ENCODE measurements at regions not wholly inside any gene's neighbourhood (a gene's known extent, or its start where the extent isn't known, plus 50 kb on each side); places are given as distances from the start of the nearest gene placed in this dataset.

GRCh38 chr14:97230051-97230450 is 432.9 kb downstream of the VRK1 start:
- TF ChIP-seq, protein P1, sequence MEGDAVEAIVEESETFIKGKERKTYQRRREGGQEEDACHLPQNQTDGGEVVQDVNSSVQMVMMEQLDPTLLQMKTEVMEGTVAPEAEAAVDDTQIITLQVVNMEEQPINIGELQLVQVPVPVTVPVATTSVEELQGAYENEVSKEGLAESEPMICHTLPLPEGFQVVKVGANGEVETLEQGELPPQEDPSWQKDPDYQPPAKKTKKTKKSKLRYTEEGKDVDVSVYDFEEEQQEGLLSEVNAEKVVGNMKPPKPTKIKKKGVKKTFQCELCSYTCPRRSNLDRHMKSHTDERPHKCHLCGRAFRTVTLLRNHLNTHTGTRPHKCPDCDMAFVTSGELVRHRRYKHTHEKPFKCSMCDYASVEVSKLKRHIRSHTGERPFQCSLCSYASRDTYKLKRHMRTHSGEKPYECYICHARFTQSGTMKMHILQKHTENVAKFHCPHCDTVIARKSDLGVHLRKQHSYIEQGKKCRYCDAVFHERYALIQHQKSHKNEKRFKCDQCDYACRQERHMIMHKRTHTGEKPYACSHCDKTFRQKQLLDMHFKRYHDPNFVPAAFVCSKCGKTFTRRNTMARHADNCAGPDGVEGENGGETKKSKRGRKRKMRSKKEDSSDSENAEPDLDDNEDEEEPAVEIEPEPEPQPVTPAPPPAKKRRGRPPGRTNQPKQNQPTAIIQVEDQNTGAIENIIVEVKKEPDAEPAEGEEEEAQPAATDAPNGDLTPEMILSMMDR (conservative IDR thresholded peaks at IDR 0.05; ENCODE audit: low read depth, low read length): no peak
- no peak overlapping the region for H3K4me3 ChIP-seq (ENCODE audit: low read depth, low read length)
- DNase-seq (ENCODE audit: low read depth): no peak

DNA sequence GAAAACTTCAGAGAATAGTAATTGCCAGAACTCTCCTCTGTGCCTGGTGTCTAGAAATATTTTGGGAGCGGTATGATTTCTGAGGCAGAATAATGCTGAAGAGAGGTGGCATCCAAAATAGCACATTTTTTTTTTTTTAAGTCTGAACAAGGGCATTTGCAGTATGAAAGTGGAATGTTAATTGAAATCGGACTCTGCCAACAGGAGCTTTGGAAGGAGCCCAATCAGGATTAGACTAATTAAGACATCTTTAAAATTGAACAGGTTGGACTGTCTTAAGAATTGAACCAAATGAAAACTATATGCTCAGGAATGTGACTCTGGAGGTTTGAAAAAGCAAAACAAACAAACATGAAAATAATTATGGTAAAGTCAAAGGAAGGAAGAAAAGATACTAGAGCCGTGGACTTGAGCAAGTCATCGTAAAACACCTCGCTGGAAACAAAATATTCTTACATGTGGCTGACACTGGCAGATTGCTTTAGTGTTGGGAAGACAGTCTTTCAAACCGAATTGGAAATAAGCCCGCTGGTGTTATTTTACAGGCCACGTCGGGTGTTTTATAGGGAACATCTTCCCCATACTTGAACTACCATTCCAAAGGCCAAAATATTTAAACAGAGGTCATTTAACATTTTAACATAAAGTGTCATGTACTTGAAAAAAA is 436.3 kb downstream of the VRK1 start:
- TF ChIP-seq, protein P1 (conservative IDR thresholded peaks at IDR 0.05; ENCODE audit: low read depth, low read length): no peak
- H3K4me3 ChIP-seq (ENCODE audit: low read depth, low read length): no peak overlapping the region
- no peak for DNase-seq (ENCODE audit: low read depth)

- TF ChIP-seq, protein P1 (conservative IDR thresholded peaks at IDR 0.05; ENCODE audit: low read depth, low read length): no peak
- H3K4me3 ChIP-seq (ENCODE audit: low read depth, low read length): no peak overlapping the region
- DNase-seq (ENCODE audit: low read depth): no peak
Measured at GRCh38 chr14:97246648-97247047, 449.5 kb downstream of the VRK1 start.

GRCh38 chr14:97248973-97249372 is 451.8 kb downstream of the VRK1 start:
- no peak for DNase-seq (ENCODE audit: low read depth)
- H3K4me3 ChIP-seq (ENCODE audit: low read depth, low read length): no peak overlapping the region
- TF ChIP-seq, protein P1 (conservative IDR thresholded peaks at IDR 0.05; ENCODE audit: low read depth, low read length): no peak

DNA sequence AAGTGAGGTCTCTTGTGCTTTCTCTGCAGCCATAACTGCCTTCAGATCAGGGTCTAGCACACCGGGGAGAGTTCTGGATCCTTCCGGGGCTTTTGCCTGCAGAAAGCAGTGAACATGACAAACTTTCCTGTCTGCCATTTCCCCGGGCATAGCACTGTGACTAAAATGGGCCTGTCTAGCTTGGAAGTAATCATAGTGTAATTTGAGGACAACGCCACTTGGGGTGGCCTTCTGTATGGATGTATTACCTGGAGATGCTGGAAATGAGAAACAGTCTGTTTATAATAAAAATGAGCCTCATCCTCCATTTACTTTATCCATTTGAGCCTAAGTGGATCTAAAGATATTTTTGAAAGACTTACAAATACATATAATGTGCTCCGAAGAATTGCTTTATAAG is 453.7 kb downstream of the VRK1 start:
- DNase-seq (ENCODE audit: low read depth): no peak
- TF ChIP-seq, protein P1 (conservative IDR thresholded peaks at IDR 0.05; ENCODE audit: low read depth, low read length): no peak
- H3K4me3 ChIP-seq (ENCODE audit: low read depth, low read length): no peak overlapping the region

DNA sequence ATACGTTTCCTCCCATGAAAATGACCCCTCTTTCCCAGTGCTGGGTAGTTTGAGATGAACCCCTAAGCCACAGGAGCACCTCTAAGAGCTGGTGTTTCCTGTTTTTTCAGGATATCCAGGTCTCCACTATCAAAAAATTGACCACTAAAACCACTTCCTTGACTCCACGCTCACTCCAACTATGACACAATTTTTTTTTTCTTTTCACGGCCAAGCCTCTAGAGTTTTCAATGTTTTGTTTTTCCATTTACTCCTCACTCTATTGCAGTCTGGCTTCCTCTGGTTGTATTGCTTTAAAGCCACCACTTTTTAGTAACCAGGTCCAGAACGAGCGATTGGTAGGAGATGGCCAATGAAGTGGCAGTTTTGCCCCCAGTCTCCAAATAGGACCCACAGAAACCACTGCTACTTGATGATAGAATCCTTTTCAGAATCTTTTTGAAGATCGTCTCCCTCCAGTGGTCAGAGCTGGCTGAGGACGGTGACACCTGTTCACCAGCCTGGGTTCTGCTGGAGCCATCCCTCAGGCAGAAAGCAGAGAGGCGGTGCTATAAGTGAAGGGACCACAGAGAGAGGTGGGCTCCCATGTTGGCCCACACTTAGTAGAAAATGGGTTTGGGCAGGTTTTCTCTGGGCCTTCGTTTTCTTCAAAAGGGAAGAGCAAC is 454.4 kb downstream of the VRK1 start:
- DNase-seq (ENCODE audit: low read depth): no peak
- TF ChIP-seq, protein P1 (conservative IDR thresholded peaks at IDR 0.05; ENCODE audit: low read depth, low read length): no peak
- no peak overlapping the region for H3K4me3 ChIP-seq (ENCODE audit: low read depth, low read length)

DNA sequence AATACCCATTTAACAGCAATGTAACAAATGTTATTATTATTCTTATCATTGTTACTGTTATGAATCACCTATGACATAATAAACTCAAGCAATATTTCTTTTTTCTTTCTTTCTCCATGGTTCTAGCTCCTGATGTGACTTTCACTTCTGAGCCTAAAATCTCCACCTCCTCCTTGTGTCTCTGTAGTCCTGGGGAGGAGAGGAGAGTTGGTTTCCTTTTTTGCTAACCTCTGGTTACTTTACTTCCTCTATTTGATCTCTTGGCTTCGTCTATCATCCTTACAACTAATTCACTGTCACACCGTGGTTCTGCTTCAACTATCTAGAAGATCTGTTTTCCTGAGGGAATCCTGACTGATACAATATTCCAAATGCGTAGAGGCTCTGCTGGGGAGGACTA is 456.6 kb downstream of the VRK1 start:
- H3K4me3 ChIP-seq (ENCODE audit: low read depth, low read length): no peak overlapping the region
- TF ChIP-seq, protein P1 (conservative IDR thresholded peaks at IDR 0.05; ENCODE audit: low read depth, low read length): no peak
- DNase-seq (ENCODE audit: low read depth): no peak

Data from epithelial cell of proximal tubule (primary cell).